HCT116 (cell line): ENCODE measurements at regions not wholly inside any gene's neighbourhood (a gene's known extent, or its start where the extent isn't known, plus 50 kb on each side); places are given as distances from the start of the nearest gene placed in this dataset.

Experiments
- ATAC-seq: fragments of 200-7000 bp; cut with Tn5 transposase; 2 replicates; pipeline ENCODE4 v1.9.1; 2020; ENCODE audit warnings: mild to moderate bottlenecking, moderate library complexity
- BruUV-seq: library from RNA; stranded (reverse); fragments of 400-500 nt; replicated peaks from 2 replicates; lab custom pipeline; 2021; lab: Mats Ljungman, UMichigan
- CTCF ChIA-PET: fragments of 300-600 bp; sonication (Branson Sonifier 250); formaldehyde crosslinking; loops from one replicate; lab custom pipeline; 2021; ENCODE audit warnings: antibody characterized with exemption; lab: Charles Lee
- POLR2A ChIA-PET: fragments of 300-600, 350-600 bp; sonication (Branson Sonifier 250); formaldehyde crosslinking; loops from one replicate; lab custom pipeline; 2021; ENCODE audit warnings: antibody characterized with exemption; lab: Charles Lee
- RAD21 ChIA-PET, 2 experiments: fragments of 300-600 bp; sonication (Branson Sonifier 250); formaldehyde crosslinking; loops; one replicate each; lab custom pipeline; 2023; ENCODE audit warnings: low total read pairs in 2 of 2; ENCODE audit not compliant: uncharacterized antibody in 2 of 2, unreplicated experiment in 2 of 2, low non-redundant PET in 1 of 2; lab: Charles Lee
- DNase-seq: peaks from one replicate; pipeline ENCODE4 v3.0.0-alpha.2; 2010; ENCODE audit warnings: low read depth, low spot score
- H2AFZ ChIP-seq: fragments of 200-600 bp; shearing (Covaris generic), sonication (generic); 2 replicates; pipeline ENCODE4 v1.6.1; 2017; ENCODE audit warnings: low read depth, mixed run types, mixed read lengths, antibody characterized with exemption, low read length; ENCODE audit not compliant: poor library complexity, severe bottlenecking
- H3K27ac ChIP-seq: 2 replicates; pipeline ENCODE4 v1.5.1; 2012; ENCODE audit warnings: low read depth, low read length
- H3K27me3 ChIP-seq: fragments of 200-600 bp; sonication (generic); 2 replicates; pipeline ENCODE4 v1.6.1; 2016; ENCODE audit warnings: mixed run types, low read length, mixed read lengths; ENCODE audit not compliant: insufficient read depth
- H3K36me3 ChIP-seq, 2 experiments: fragments of 200-500 bp in 1 of 2; fragments of 200-600 bp in 1 of 2; sonication (Bioruptor generic) in 1 of 2; sonication (generic) in 1 of 2; 2 replicates each; pipeline versions ENCODE4 v1.5.1 to v1.6.1; 2014 to 2016; ENCODE audit warnings: low read length in 2 of 2, inconsistent platforms in 1 of 2, mixed read lengths in 1 of 2, mixed run types in 1 of 2; ENCODE audit not compliant: insufficient read depth in 2 of 2, control insufficient read depth in 1 of 2
- H3K4me1 ChIP-seq, 2 experiments: fragments of 200-600 bp in 1 of 2; sonication (generic) in 1 of 2; 2 replicates each; pipeline versions ENCODE4 v1.5.1 to v1.6.1; 2012 to 2017; ENCODE audit warnings: low read length in 2 of 2, inconsistent platforms in 1 of 2, mild to moderate bottlenecking in 1 of 2, mixed read lengths in 1 of 2, mixed run types in 1 of 2, moderate library complexity in 1 of 2; ENCODE audit not compliant: insufficient read depth in 2 of 2, control insufficient read depth in 1 of 2
- H3K4me2 ChIP-seq: fragments of 200-600 bp; sonication (generic); 2 replicates; pipeline ENCODE4 v1.6.1; 2017; ENCODE audit warnings: mixed run types, low read length, mixed read lengths
- H3K4me3 ChIP-seq, 2 experiments: fragments of 200-600 bp in 1 of 2; sonication (generic) in 1 of 2; replicated peaks in 1 of 2; 2 replicates each; pipeline ENCODE4 v1.5.1; 2011 to 2016; ENCODE audit warnings: low read length in 2 of 2, control low read depth in 1 of 2, low read depth in 1 of 2, mild to moderate bottlenecking in 1 of 2, mixed read lengths in 1 of 2, mixed run types in 1 of 2
- H3K79me2 ChIP-seq: fragments of 200-600 bp; sonication (generic); 2 replicates; pipeline ENCODE4 v1.6.1; 2017; ENCODE audit warnings: mild to moderate bottlenecking, mixed run types, low read length, moderate library complexity, mixed read lengths; ENCODE audit not compliant: insufficient read depth
- H3K9ac ChIP-seq: fragments of 200-600 bp; sonication (generic); 2 replicates; pipeline ENCODE4 v1.6.1; 2016; ENCODE audit warnings: low read length, mixed read lengths
- H3K9me2 ChIP-seq: fragments of 200-600 bp; sonication (generic), shearing (Covaris generic); 2 replicates; pipeline ENCODE4 v1.6.1; 2017; ENCODE audit warnings: mixed run types, mild to moderate bottlenecking, moderate library complexity; ENCODE audit not compliant: insufficient read depth
- H3K9me3 ChIP-seq, 2 experiments: fragments of 200-500 bp in 1 of 2; fragments of 200-600 bp in 1 of 2; sonication (Bioruptor generic) in 1 of 2; sonication (generic) in 1 of 2; 2 replicates each; pipeline ENCODE4 v1.6.1; 2014 to 2017; ENCODE audit warnings: low read length in 2 of 2, mixed read lengths in 2 of 2, inconsistent platforms in 1 of 2, low read depth in 1 of 2, mild to moderate bottlenecking in 1 of 2, mixed run types in 1 of 2, moderate library complexity in 1 of 2; ENCODE audit not compliant: control insufficient read depth in 1 of 2, insufficient read depth in 1 of 2
- H4K20me1 ChIP-seq: fragments of 200-600 bp; sonication (generic), shearing (Covaris generic); 2 replicates; pipeline ENCODE4 v1.6.1; 2017; ENCODE audit warnings: mixed run types, mild to moderate bottlenecking, moderate library complexity; ENCODE audit not compliant: insufficient read depth
- ATF3 ChIP-seq: IDR thresholded peaks from 2 replicates; pipeline ENCODE4 v1.6.1; 2012
- CTCF ChIP-seq, 3 experiments: fragments of 200-600 bp in 1 of 3; sonication (generic) in 1 of 3; IDR thresholded peaks in 2 of 3; conservative IDR thresholded peaks in 1 of 3; 2 replicates each; pipeline ENCODE4 v1.5.1; 2012 to 2017; ENCODE audit warnings: low read depth in 2 of 3, low read length in 2 of 3, antibody characterized with exemption in 1 of 3, borderline replicate concordance in 1 of 3, control low read depth in 1 of 3, mild to moderate bottlenecking in 1 of 3, mixed read lengths in 1 of 3, mixed run types in 1 of 3, moderate library complexity in 1 of 3; ENCODE audit not compliant: insufficient read depth in 1 of 3
- RAD21 ChIP-seq: IDR thresholded peaks from 2 replicates; pipeline ENCODE4 v1.6.1; 2012; ENCODE audit warnings: low read depth, mild to moderate bottlenecking
- YY1 ChIP-seq: IDR thresholded peaks from 2 replicates; pipeline ENCODE4 v1.6.1; 2011; ENCODE audit warnings: low read length, low read depth, moderate library complexity, mild to moderate bottlenecking; ENCODE audit not compliant: insufficient replicate concordance; ENCODE audit errors: extremely low read depth
- intact Hi-C: fragments of 100-400 bp; cut with micrococcal nuclease; formaldehyde crosslinking; loops from 2 replicates; pipeline ENCODE4 v1.10.0; 2022

- Histone ChIP-seq H3K79me2 (no peaks in the 10 kb centered on the region), H3K36me3 (no peaks in the 10 kb centered on the region), H3K4me3 (no peak overlapping the region), H3K9me2 (no peaks in the 10 kb centered on the region), H3K4me2 (no peak overlapping the region), H4K20me1 (no peaks in the 10 kb centered on the region), H3K9ac (no peak overlapping the region), H3K9me3 (no peaks in the 10 kb centered on the region), H2AFZ (no peak overlapping the region), H3K27ac (no peak overlapping the region), H3K4me1 (peaks cover 2 to 5% of the 10 kb centered on the region in 2 experiments; a peak in 2 of 4 replicates), H3K27me3 (no peaks in the 10 kb centered on the region)
- ChIA-PET CTCF (interaction anchor here (1.4 to 4.1 kb wide), 2 partner anchors 8 to 672 kb away, joined by 9 to 32 read pairs; no protein-coding TSS in a partner anchor), POLR2A (no interaction called here), RAD21 (no interaction called here)
- no TSS peak for BruUV-seq
- intact Hi-C loops, result loop anchor here (10.0 kb wide), 1 partner anchor 562 kb away; no protein-coding TSS in a partner anchor
- no peak for TF ChIP-seq RAD21
- no peak for TF ChIP-seq ATF3
- no peak for DNase-seq
- no peak for ATAC-seq
These were observed 163.6 kb upstream of the TANK start for GRCh38 chr2:160996584-160996983.

- Histone ChIP-seq H3K4me2 (no peak overlapping the region), H3K4me1 (no peaks in the 10 kb centered on the region), H3K9ac (no peak overlapping the region), H3K79me2 (no peaks in the 10 kb centered on the region), H3K4me3 (no peak overlapping the region), H3K36me3 (no peaks in the 10 kb centered on the region), H3K9me2 (no peaks in the 10 kb centered on the region), H3K27me3 (no peaks in the 10 kb centered on the region), H3K27ac (no peak overlapping the region), H4K20me1 (no peaks in the 10 kb centered on the region), H3K9me3 (no peaks in the 10 kb centered on the region), H2AFZ (peak overlapping the region; percentile 46)
- DNase-seq (peak; percentile 4), ATAC-seq (peak; percentile 63)
- ChIA-PET CTCF (interaction anchor here (1.0 to 2.6 kb wide), 15 partner anchors 8 to 1197 kb away, joined by 3 to 14 read pairs (median 3); no protein-coding TSS in a partner anchor), RAD21 (interaction anchor here in 1 of 2 experiments (1.1 kb wide), 1 partner anchor 60 kb away, joined by 5 read pairs; no protein-coding TSS in a partner anchor), POLR2A (no interaction called here)
- intact Hi-C loops, result no loop called here
- peak; percentile 35 to 47 (median 44); a peak in 4 of 6 replicates for TF ChIP-seq CTCF (IDR thresholded peaks at IDR 0.05 in 2 of 3, conservative IDR thresholded peaks at IDR 0.05 in 1 of 3; ENCODE audit: borderline replicate concordance in 1 of 3, insufficient read depth in 1 of 3, low read depth in 2 of 3, low read length in 2 of 3)
- TF ChIP-seq YY1, result no peak
- TF ChIP-seq RAD21, result peak; percentile 45; the same call in 1 of the 2 replicates
- BruUV-seq, result no TSS peak
These were observed 155.8 kb upstream of the TANK start for GRCh38 chr2:161004379-161004778.
